ENCODE measurements at regions not wholly inside any gene's neighbourhood (a gene's known extent, or its start where the extent isn't known, plus 50 kb on each side); places are given as distances from the start of the nearest gene placed in this dataset.

- H3F3A ChIP-seq (ENCODE audit: insufficient read depth, low read length), result no peaks in the 10 kb centered on the region
- H3K79me2 ChIP-seq (ENCODE audit: insufficient read depth, low read length), result no peaks in the 10 kb centered on the region
- no peaks in the 10 kb centered on the region for H3K4me1 ChIP-seq (ENCODE audit: insufficient read depth, low read length, severe bottlenecking)
- H3K9me2 ChIP-seq (ENCODE audit: low read depth, low read length), result no peaks in the 10 kb centered on the region
- no peaks in the 10 kb centered on the region for H4K20me1 ChIP-seq (ENCODE audit: insufficient read depth, low read length)
- no peak overlapping the region for H3K4me2 ChIP-seq (ENCODE audit: low read length)
- H3K4me3 ChIP-seq (ENCODE audit: low read depth, low read length, poor library complexity, severe bottlenecking), result no peak overlapping the region
- H3K9ac ChIP-seq (ENCODE audit: low read length), result no peak overlapping the region
- no peak for TF ChIP-seq CTCF (IDR thresholded peaks at IDR 0.05; ENCODE audit: low read length)
- TF ChIP-seq EZH2 (IDR thresholded peaks at IDR 0.05; ENCODE audit: borderline replicate concordance, low read length), result no peak
- no peaks in the 10 kb centered on the region for H3K27me3 ChIP-seq (ENCODE audit: insufficient read depth, low read length)
- H3K9me3 ChIP-seq (ENCODE audit: low read length), result no peaks in the 10 kb centered on the region
- no peak overlapping the region for H2AFZ ChIP-seq (ENCODE audit: low read length)
- no peaks in the 10 kb centered on the region for H3K36me3 ChIP-seq (ENCODE audit: insufficient read depth, low read length)
- no peak overlapping the region for H3K27ac ChIP-seq (ENCODE audit: low read depth, low read length, poor library complexity, severe bottlenecking)
Measured at GRCh38 chrX:124954402-124954801, 365.3 kb upstream of the TEX13C start.

DNA sequence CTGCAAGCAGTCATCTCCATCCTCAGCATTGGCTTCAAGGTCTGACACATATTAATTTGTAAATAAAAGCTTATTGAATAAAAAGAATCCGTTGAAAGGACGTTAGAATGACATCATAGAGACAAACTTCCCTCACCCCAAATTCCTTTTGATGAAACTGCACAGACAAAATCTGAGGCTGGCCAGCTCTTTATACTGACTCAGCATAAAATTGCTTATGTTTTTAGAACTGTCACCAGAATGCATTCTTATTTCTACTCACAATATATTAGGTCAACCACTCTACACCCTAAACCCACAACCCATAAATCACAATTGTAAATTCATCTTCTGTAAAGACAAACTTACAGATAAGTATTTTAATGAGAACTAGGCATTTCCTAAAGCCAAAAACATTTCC is 359.2 kb upstream of the TEX13C start:
- TF ChIP-seq EZH2 (IDR thresholded peaks at IDR 0.05; ENCODE audit: borderline replicate concordance, low read length), result no peak
- TF ChIP-seq CTCF (IDR thresholded peaks at IDR 0.05; ENCODE audit: low read length), result no peak
- Histone ChIP-seq H3K27me3 (ENCODE audit: insufficient read depth, low read length) (no peaks in the 10 kb centered on the region), H3K9me2 (ENCODE audit: low read depth, low read length) (no peaks in the 10 kb centered on the region), H3K9ac (ENCODE audit: low read length) (no peak overlapping the region), H3K9me3 (ENCODE audit: low read length) (no peaks in the 10 kb centered on the region), H2AFZ (ENCODE audit: low read length) (no peak overlapping the region), H3K4me1 (ENCODE audit: insufficient read depth, low read length, severe bottlenecking) (no peaks in the 10 kb centered on the region), H3K79me2 (ENCODE audit: insufficient read depth, low read length) (no peaks in the 10 kb centered on the region), H3K4me2 (ENCODE audit: low read length) (no peak overlapping the region), H3K27ac (ENCODE audit: low read depth, low read length, poor library complexity, severe bottlenecking) (no peak overlapping the region), H3K4me3 (ENCODE audit: low read depth, low read length, poor library complexity, severe bottlenecking) (no peak overlapping the region), H3K36me3 (ENCODE audit: insufficient read depth, low read length) (no peaks in the 10 kb centered on the region), H3F3A (ENCODE audit: insufficient read depth, low read length) (no peaks in the 10 kb centered on the region), H4K20me1 (ENCODE audit: insufficient read depth, low read length) (no peaks in the 10 kb centered on the region)

DNA sequence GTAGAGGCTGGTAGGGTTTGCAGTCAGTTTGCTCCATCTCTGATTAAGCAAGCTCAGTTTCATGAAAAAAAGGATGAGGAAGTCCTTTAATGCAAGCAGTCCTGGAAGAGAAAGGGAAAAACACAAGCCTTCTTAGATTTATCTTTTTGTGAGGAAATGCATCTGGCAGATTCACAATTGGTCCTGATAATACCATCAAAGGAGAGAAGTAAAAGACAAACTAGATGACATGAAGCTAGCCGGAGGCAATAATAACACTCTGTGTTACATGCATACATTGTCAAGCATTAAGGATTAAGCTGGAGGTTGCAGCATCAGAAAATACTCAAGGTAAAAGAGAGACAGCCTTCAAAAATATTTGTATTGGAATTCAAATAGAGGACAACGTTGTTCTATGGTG is 356.0 kb upstream of the TEX13C start, which contains the start of gene TENM1:
Gene TENM1 (minus strand): TSS at position 101 of the 400 bp plus-strand sequence.
- Histone ChIP-seq H2AFZ (ENCODE audit: low read length) (no peak within 1 kb of the TSS), H3K79me2 (ENCODE audit: insufficient read depth, low read length) (no peaks in the 10 kb centered on the region), H3K36me3 (ENCODE audit: insufficient read depth, low read length) (no peaks in the 10 kb centered on the region), H3K9me3 (ENCODE audit: low read length) (no peaks in the 10 kb centered on the region), H3K9me2 (ENCODE audit: low read depth, low read length) (no peaks in the 10 kb centered on the region), H3K9ac (ENCODE audit: low read length) (no peak within 1 kb of the TSS), H3K27me3 (ENCODE audit: insufficient read depth, low read length) (no peaks in the 10 kb centered on the region), H3K27ac (ENCODE audit: low read depth, low read length, poor library complexity, severe bottlenecking) (no peak within 1 kb of the TSS), H3K4me3 (ENCODE audit: low read depth, low read length, poor library complexity, severe bottlenecking) (no peak within 1 kb of the TSS), H3F3A (ENCODE audit: insufficient read depth, low read length) (no peaks in the 10 kb centered on the region), H3K4me1 (ENCODE audit: insufficient read depth, low read length, severe bottlenecking) (no peaks in the 10 kb centered on the region), H4K20me1 (ENCODE audit: insufficient read depth, low read length) (no peaks in the 10 kb centered on the region), H3K4me2 (ENCODE audit: low read length) (no peak within 1 kb of the TSS)
- TF ChIP-seq CTCF (IDR thresholded peaks at IDR 0.05; ENCODE audit: low read length) (no peak), EZH2 (IDR thresholded peaks at IDR 0.05; ENCODE audit: borderline replicate concordance, low read length) (no peak)
